Endometrium (tissue), 2 donors: ENCODE measurements at regions not wholly inside any gene's neighbourhood (a gene's known extent, or its start where the extent isn't known, plus 50 kb on each side); places are given as distances from the start of the nearest gene placed in this dataset.
A peak's percentile ranks its signal among the peaks of the same experiment; 100 is the strongest.
"Not testable (repeated sequence)": the region's sequence is repeated elsewhere in the genome, so short reads cannot be mapped to it uniquely, and the experiment has no call there.

ENCODE experiments used
- FAIRE-seq: peaks from 2 replicates; lab custom pipeline; 2012; peaks lifted over from hg19 to GRCh38; lab: Jason Lieb, UNC
- donor health status: control.
- donor health status: control.

DNA sequence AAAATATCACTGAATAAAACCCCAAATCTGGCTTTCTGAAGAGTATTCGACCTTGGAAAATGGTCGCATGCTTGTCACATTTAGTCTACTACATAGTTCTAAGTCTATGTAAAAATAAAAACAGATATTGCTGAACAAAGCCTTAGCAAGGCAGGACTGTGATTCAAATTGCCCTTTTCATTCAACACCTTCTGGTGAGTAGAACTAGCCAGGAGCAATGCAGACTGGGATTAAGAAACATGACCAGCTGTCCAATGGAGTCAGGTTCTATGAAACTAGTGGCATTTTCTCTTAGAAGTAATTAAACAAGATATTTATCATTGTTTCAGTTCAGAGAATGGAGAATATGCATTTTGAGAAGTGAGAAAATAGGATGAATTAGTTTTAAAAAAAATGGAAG lies 1260.5 kb upstream of the ACVR2A start:
- no peak for FAIRE-seq

DNA sequence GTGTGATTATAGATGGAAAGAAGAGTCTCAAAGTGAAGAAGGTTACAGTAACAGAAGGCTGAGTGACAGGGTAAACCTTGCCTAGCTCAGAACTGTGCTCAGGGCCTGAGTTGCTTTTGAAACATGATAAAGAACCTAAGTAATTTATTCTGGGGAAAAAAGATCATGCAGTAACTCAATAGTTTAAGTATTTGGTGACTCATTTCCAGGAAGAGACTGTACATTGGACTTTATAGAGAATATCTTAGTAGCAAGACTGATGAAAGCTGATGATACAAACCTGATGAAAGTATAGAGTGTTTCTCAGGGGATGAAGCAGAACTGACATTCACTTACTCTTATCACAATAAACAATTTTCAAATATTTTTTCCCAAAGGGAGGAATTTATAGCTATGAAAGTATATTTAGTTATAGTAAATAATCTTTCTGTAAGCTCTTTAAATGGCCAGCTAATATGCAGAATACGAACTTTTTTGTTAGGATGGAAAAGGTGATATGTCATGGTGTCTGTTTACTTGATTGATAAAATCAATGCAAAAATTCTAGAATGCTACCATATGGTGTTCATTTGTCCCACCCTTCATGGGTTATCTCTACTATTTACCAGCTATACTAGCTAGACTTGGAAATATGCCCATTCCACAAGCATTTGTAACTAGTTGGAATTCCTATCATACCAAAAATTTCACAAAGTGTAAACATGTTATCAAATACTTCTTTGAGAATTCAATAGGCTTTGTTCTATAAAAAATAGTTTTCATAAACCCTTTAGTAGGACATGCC lies 1265.5 kb upstream of the ACVR2A start:
- no peak for FAIRE-seq

DNA sequence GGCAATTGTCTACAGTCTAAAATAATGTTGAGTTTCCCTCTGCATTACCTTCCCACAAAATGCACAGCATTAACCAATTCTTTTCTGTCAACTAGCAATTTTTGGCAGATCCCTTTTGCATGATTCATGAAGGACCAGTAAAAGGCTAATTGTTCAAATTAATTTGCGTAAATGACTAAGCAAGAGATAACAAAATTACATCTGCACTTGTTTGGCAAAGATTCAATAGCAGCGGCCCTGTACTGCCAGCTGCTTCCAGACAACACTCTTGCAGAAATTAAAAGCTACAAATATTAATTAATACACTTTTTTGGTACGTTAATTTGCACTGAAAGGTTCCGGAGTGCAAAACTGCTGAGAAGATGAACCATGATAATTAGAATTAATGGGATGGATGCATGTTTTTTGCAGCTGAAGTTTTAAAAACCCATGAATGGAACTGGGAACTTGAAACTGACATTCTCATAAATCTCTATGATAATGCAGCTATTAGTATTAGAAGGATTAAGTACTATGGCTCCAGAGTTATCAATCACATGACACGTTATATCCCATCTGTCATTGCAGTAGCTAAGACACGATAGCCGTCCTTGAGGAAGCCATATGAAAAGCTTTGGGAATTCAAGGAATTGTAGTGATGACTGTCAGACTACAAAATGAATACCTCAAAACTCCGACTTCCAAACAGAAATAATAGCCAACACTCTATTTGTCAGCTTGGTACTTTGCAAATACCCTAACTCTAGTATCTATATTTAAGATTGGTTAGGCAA lies 1268.3 kb upstream of the ACVR2A start:
- no peak for FAIRE-seq

DNA sequence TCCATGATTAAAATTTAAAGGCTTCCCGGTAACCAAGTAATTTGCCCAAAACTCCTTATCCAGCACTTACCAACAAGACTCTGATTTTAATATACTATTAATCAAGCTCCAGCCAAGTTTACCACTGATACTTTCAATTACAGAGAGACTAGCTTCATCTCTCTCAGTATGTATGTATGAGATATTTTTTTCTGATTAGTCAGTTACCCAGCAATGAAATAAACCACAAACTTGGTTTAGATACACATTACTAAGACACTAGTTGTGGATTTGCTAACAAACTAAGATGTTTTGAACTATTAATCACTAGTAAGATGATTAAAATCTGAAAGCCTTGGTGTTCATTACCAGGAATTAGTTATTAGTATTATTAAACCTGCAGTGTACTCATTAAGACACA lies 1272.2 kb upstream of the ACVR2A start:
- no peak for FAIRE-seq

DNA sequence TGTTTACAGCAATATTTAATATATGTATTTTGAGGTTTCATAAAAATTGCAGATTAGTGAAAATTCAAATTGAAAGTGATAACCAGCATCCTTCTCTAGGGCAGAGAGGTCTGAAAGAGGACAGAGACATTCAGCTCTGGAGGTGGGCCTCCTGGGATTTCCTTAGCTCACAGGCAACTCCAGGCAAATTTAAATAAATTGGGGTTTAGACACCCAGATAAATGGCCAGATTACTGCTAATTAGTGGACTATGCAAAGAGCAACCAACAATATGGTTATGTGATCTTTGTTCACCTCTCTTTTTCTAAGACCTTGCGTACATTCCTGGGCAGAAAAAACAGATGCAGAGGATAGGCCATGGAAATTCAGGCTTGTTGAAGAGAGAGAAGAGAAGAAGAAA lies 1282.8 kb upstream of the ACVR2A start:
- FAIRE-seq: no peak

DNA sequence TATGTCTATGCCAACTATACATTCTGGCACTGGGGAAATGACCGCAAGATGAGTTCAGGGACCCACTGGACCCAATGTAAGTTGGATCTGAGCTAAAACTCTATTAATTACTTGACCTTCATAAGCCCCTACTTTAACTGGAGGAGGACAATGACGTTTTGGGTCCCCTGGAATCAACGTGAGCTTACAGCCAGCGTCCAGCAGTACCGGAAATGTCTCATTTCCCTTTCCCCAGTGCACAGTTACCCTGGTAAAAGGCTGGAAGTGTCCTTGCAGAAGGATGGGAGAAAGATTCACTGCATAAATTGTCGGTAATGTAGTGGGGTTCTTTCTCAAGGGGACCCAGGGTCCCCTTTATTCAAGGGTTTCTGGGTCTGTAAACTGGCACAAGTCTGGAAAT lies 1297.6 kb upstream of the ACVR2A start:
- FAIRE-seq: no peak

DNA sequence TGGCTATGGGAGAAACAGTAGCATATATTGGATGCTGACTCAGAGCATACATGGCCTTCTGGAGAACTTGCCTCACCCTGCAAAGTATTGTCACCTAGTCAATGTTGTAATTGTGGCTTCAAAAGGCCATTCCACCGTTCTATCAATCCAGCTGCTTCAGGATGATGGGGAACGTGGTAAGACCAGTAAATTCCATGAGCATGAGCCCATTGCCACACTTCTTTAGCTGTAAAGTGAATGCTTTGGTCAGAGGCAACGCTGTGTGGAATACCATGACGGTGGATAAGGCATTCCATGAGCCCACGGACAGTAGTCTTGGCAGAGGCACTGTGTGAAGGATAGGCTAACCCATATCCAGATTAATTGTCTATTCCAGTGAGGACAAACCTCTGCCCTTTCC lies 1300.1 kb upstream of the ACVR2A start:
- no peak for FAIRE-seq

DNA sequence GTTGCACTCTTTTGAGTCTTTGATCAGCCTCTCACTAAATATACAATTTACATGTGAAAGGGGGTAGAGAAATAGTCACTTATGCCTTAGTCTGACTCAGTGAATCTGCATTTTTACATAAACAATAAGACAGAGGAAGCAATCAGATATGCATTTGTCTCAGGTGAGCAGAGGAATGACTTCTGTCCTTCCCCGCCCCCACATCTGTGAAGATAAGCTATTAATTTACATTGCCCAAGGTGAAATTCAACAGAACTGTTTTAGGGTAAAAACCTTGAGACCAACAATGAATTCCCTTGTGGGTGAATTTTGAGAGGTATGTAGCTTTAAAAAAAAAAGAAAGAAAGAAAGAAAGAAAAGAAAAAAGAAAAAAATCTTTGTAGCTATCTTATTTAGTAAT lies 1302.9 kb upstream of the ACVR2A start:
- no peak for FAIRE-seq

DNA sequence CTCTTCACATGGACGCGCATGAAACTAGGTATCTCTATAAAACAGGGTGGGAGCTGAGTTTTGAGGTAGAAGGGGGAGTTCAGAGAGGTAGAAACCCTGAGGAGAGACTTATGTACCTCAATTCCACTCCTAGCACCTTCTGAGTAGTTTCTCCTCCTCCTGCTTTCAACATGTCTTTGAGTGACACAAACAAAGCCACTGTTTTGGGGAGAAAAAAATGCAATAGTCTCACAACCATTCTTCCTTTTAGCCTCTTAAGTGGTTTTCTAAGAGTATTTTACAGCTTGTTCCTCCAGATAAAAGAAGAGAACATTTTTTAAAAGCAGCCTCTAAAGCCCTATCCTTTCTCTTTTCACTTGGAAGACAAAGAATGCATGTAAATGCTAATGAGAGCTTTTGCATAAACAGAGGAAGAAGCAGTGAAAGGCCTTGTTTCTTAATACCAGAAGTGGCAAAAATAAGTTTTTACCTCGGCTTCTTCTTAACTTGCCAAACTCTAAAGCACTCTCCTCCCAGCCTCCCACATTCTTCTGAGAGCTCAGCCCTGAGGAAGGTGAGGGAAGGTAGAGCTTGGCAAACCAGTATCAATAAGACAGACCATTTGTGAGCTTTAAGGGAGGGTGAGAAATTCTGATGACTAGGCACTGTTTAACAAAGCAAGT lies 1304.4 kb upstream of the ACVR2A start:
- FAIRE-seq: no peak

DNA sequence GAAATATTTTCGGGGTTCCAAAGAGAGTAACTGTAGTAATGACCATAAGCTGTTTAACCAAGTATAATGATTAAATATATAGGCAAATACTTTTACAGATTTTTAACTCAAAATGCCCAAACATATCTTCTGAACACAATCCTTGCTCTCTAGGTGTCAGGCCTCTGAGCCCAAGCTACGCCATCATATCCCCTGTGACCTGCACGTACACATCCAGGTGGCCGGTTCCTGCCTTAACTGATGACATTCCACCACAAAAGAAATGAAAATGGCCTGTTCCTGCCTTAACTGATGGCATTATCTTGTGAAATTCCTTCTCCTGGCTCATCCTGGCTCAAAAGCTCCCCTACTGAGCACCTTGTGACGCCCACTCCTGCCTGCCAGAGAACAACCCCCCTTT lies 1305.1 kb upstream of the ACVR2A start:
- not testable (repeated sequence) for FAIRE-seq

DNA sequence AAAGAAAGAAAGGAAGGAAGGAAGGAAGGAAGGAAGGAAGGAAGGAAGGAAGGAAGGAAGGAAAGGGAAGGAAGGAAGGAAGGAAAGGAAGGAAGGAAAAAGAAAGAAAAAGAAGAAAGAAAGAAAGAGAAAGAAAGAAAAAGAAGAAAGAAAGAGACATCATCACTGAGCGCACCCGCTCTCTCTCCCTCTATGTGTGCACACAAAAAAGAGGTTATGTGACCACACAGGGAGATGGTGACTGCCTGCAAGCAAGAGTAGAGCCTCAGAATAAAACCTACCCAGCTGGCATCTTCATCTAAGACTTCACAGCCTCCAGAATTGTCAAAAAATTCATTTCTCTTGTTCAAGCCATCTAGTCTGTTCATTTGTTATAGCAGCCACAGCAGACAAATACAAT lies 1307.4 kb upstream of the ACVR2A start:
- no peak for FAIRE-seq

DNA sequence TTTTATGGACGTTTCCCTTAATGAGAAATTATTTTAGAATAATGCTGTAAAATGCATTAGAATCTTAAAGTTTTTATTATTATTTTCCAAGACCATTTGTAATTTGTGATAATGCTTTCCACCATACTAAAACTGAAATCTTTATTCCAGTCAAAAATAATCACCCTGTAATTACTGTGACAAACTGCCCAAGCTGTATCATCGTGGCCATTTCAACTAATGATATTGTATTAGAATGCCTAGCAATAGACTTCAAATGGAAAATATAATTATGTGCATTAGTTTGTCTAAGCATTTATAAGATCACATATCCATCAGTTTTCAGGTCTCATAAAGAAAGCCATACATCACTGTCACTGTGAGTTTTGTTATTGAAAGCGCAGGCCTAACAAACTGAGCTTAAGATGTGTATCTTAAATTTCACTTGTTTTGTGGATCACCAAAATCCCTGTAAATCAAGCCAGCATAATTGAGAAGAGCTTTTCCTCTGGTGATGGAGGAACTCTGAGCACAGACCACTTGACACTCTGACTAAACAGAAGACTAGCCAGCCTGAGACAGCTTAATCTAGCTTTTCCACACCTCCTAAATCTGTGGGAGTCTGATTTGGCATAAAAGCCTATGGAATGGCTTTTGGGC lies 1312.2 kb upstream of the ACVR2A start:
- FAIRE-seq: no peak

DNA sequence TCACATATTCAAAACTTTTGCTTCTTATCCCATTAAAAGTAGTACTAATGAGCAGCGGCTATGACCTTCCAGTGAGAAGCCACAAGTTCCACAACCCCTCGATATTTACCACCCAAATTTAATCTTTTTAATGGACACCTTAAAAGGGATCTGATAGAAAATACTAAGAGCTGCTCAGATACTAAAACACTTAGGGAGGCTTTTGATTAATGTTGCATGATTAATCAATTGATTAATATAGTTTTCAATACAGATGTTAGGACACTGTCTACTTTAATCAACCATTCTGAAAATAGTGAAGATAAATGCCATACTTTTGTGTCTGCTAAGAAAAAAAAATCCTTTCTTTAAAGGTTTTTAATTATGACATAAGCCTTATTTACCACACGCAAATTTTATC lies 1312.8 kb upstream of the ACVR2A start:
- no peak for FAIRE-seq

DNA sequence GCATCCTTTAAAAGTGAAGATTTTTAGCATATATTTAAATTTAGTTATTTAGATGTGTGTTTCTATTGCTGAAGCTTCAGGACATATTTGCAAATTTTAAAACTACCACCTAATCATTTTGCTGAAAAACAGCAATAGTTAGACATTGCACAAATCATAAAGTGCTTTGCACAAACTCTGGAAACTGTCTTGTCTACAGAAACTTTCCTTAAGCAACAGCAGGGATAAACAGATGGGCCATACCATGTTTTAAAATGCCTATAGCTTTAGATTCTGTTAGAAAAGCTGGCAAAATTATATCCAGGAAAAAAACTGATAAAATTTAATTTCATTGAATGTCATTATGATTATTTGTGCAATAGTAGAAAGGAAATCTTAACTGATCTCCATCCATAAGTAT lies 1313.9 kb upstream of the ACVR2A start:
- FAIRE-seq: no peak

DNA sequence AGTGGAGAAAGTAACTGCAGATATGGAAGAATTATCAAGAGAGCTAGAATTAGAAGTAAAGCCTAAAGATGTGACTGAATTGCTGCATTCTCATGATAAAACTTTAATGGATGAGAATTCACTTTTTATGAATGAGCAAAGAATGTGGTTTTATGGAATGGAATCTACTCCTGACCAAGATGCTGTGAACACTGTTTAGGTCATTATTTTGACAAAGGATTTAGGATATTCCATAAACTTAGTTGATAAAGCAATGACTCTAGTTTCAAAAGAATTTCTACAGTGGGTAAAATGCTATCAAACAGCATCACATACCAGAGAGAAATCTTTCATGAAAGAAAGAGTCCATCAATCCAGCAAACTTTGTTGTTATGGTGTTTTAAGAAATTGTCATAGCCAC lies 1317.7 kb upstream of the ACVR2A start:
- no peak for FAIRE-seq

DNA sequence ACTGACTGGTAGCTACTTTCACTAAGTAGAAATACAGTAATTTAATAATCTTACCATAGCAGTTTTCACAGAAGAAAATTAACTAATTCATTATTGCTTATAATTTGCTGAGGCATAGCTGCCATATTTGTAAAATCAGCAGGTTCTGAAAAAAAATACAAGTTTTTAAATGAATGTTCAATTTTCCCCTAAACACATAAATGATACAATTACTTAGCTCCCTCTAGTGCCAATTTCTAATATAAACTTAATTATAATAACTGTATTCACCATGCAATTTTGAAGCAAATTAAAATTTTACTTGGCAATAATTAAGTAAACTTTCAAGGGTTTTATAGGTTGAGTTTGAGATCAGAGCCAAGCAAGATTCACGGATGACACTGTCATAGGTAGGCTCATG lies 1321.6 kb upstream of the ACVR2A start:
- FAIRE-seq: peak; percentile 91

DNA sequence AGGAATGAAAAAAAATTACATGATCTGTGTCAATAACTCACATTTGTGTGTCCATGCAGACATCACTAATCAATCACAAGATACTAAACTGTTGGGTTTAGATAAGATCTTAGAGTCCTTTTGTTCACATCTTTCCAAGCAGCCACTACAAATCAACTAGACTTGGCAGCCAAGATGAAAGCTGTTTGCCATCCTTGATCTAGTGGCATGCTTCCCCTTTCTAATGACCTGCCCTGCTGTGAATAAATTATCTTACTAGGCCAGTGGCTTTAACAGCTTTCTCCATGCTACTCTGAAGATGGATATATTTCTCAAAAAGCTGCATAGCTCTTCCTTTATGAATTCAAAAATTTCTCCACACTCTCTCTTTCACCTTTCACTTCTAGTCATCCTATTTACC lies 1338.0 kb upstream of the ACVR2A start:
- no peak for FAIRE-seq

DNA sequence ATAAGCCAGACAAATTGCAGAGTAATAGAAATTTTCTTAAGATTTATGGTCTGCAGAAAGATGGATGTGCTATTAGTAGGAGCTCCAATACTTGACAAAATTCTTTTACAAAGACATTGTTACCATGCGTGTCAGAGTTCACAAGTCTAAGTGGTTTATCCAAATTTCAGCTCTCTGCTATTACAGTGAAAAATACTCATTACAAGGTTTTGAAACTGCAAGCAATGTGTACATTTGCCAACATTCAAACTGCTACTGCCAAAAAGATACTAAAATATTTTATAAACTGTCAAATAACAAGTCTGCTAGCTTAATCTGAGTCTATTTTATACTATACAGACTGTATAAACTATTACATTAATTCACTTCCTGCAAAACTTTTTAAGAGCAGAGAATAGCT lies 1341.5 kb upstream of the ACVR2A start:
- FAIRE-seq: no peak

DNA sequence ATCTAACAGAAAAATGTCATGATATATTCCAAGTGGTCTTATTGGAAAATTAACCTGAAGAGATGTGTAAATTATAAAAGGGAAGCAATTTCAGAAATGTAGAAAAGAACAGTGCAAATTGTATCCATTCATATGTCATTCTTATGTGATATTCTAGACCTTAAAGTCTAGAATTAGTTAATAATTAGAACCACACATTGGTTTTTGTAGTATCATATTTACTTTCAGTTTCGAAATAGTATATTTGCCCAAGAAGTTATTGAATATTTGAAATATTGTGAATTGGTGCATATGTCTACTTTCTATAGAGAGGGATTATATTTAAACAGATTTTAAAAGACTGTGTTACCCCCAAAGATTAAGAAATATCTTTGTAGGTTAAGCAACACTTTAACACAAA lies 1348.6 kb upstream of the ACVR2A start:
- no peak for FAIRE-seq

DNA sequence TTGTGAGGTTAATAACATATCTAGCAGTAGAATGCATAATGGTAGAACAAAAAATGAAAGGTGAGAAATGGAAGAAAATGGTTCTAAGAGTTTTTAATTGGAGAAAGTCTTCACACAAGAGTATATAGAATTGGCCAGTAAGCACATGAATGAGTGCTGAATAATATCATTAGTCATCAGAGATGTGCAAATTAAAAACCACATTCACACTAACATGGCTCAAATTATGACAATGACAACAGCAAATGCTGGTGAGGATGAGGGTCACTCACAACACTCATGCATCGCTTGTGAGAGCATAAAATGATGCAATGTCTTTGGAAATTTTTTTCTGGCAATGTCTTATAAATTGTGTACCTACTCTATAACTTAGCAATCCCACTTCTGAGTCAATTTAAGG lies 1355.4 kb upstream of the ACVR2A start:
- FAIRE-seq: no peak

DNA sequence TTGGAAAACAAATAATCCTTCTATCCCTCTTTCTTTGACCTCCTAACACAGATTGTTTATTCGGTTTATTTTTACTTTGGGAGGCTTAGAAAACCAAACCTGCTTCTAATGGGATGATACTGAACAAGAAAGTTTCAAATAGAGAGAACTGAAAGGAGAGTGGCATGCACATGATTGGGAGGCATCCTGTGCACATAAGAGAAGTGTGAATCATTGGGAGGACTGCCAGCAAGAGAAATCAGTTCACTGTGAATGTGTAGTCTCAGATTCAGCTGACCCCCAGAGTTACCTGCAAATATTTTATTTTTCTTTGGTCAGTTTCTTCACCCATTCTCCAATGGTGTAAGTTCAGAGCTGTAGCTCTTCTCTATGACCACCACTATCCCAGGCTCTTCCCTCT lies 1363.2 kb upstream of the ACVR2A start:
- FAIRE-seq: no peak

DNA sequence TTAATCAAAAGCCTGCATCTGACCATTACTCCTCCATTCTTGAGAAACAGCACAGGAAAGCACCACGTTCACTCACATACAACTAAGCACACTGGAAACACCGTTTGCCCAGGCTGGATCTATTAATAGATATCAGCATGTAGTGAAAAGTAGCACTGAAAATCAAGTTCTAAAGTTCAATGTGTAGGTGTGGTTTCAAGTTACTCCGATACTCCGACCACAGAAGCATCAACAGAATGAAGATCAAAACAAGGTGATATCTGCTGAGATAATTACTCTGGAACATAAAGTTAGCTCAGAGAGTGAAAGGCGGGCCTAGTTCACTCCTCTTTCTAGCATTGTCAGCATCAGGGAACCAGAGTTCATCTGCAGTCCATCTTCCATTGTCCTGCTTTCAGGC lies 1367.4 kb upstream of the ACVR2A start:
- no peak for FAIRE-seq

DNA sequence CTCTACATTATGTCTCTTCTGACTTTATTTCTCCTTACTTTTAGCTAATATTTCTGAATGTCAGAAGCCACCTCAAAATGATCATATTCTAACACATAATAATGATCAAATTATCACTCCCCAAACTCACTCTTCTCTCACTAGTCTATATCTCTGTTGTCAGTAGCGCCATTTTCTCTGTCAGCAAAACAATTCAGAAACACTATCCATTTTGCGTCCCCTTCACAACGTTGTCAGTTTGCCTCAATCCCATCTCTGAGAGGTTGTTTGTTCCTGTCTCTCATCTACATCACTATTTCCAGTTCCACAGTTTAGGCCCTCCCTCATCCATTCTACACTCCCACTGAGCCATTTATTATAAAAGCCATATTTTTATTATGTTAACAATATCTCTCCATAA lies 1376.3 kb upstream of the ACVR2A start:
- no peak for FAIRE-seq
